ENCODE measurements at regions not wholly inside any gene's neighbourhood (a gene's known extent, or its start where the extent isn't known, plus 50 kb on each side); places are given as distances from the start of the nearest gene placed in this dataset.
"Not testable (repeated sequence)": the region's sequence is repeated elsewhere in the genome, so short reads cannot be mapped to it uniquely, and the experiment has no call there.

GRCh38 chr2:216932113-216932862 lies 72.4 kb upstream of the TNP1 start:
- TF ChIP-seq, protein P1, sequence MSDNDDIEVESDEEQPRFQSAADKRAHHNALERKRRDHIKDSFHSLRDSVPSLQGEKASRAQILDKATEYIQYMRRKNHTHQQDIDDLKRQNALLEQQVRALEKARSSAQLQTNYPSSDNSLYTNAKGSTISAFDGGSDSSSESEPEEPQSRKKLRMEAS (IDR thresholded peaks at IDR 0.05; ENCODE audit: low read depth, low read length): no peak
- TF ChIP-seq, protein P2, sequence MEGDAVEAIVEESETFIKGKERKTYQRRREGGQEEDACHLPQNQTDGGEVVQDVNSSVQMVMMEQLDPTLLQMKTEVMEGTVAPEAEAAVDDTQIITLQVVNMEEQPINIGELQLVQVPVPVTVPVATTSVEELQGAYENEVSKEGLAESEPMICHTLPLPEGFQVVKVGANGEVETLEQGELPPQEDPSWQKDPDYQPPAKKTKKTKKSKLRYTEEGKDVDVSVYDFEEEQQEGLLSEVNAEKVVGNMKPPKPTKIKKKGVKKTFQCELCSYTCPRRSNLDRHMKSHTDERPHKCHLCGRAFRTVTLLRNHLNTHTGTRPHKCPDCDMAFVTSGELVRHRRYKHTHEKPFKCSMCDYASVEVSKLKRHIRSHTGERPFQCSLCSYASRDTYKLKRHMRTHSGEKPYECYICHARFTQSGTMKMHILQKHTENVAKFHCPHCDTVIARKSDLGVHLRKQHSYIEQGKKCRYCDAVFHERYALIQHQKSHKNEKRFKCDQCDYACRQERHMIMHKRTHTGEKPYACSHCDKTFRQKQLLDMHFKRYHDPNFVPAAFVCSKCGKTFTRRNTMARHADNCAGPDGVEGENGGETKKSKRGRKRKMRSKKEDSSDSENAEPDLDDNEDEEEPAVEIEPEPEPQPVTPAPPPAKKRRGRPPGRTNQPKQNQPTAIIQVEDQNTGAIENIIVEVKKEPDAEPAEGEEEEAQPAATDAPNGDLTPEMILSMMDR (IDR thresholded peaks at IDR 0.05; ENCODE audit: low read depth, low read length): no peak
- TF ChIP-seq POLR2A (IDR thresholded peaks at IDR 0.05; ENCODE audit: extremely low read depth, insufficient read length) (no peak), MYC (IDR thresholded peaks at IDR 0.05; ENCODE audit: low read depth, low read length) (no peak)
- DNase-seq (ENCODE audit: low read depth): no peak
- no peak overlapping the region for H3K4me3 ChIP-seq (ENCODE audit: low read depth, low read length)

- no peak overlapping the region for H3K4me3 ChIP-seq (ENCODE audit: low read depth, low read length)
- no peak for DNase-seq (ENCODE audit: low read depth)
- TF ChIP-seq, protein P1 (IDR thresholded peaks at IDR 0.05; ENCODE audit: low read depth, low read length): no peak
- TF ChIP-seq MYC (IDR thresholded peaks at IDR 0.05; ENCODE audit: low read depth, low read length) (no peak), POLR2A (IDR thresholded peaks at IDR 0.05; ENCODE audit: extremely low read depth, insufficient read length) (no peak)
- TF ChIP-seq, protein P2 (IDR thresholded peaks at IDR 0.05; ENCODE audit: low read depth, low read length): no peak
These were observed 70.9 kb upstream of the TNP1 start for GRCh38 chr2:216930716-216931115.

DNA sequence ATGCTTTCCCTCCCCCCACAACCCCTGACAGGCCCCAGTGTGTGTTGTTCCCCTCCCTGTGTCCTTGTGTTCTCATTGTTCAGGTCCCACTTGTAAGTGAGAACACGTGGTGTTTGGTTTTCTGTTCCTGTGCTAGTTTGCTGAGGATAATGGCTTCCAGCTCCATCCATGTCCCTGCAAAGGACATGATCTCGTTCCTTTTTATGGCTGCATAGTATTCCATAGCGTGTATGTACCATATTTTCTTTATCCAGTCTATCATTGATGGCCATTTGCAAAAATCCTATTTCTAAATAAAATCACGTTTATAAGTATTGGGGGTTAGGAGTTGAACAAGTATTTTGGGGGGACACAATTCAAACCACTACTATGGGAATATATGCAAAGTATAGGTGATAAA lies 69.5 kb upstream of the TNP1 start:
- not testable (repeated sequence) for DNase-seq (ENCODE audit: low read depth); H3K4me3 ChIP-seq (ENCODE audit: low read depth, low read length)

- TF ChIP-seq POLR2A (IDR thresholded peaks at IDR 0.05; ENCODE audit: extremely low read depth, insufficient read length) (no peak), MYC (IDR thresholded peaks at IDR 0.05; ENCODE audit: low read depth, low read length) (no peak)
- TF ChIP-seq, protein P2 (IDR thresholded peaks at IDR 0.05; ENCODE audit: low read depth, low read length): no peak
- TF ChIP-seq, protein P1 (IDR thresholded peaks at IDR 0.05; ENCODE audit: low read depth, low read length): no peak
- DNase-seq (ENCODE audit: low read depth): no peak
These were observed 67.3 kb upstream of the TNP1 start for GRCh38 chr2:216927163-216927562.

GRCh38 chr2:216925636-216926366 lies 65.9 kb upstream of the TNP1 start:
- TF ChIP-seq MYC (IDR thresholded peaks at IDR 0.05; ENCODE audit: low read depth, low read length) (no peak), POLR2A (IDR thresholded peaks at IDR 0.05; ENCODE audit: extremely low read depth, insufficient read length) (no peak)
- TF ChIP-seq, protein P2 (IDR thresholded peaks at IDR 0.05; ENCODE audit: low read depth, low read length): no peak
- TF ChIP-seq, protein P1 (IDR thresholded peaks at IDR 0.05; ENCODE audit: low read depth, low read length): no peak
- DNase-seq (ENCODE audit: low read depth): no peak
- no peak overlapping the region for H3K4me3 ChIP-seq (ENCODE audit: low read depth, low read length)

More at GRCh38 chr2:216927163-216927562, 67.3 kb upstream of the TNP1 start:
- H3K4me3 ChIP-seq (ENCODE audit: low read depth, low read length): no peak overlapping the region

DNA sequence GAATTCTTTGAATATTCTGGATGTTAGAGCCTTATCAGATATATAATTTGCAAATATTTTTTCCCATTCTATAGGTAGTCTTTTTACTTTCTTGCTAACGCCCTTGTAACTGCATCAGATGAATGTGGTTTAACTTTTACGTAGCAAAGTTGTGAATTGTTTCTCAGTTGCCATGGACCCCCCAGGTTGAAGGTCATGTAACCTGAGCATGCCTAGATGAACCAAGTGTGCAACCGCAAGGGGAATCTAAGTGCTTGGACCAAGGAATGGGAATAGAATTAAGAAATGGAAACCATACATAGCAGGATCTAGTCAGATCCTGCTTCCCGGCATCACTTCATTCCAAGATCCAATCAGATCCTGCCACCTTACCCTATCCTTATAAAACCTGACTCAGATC lies 65.1 kb upstream of the TNP1 start:
- TF ChIP-seq, protein P1 (IDR thresholded peaks at IDR 0.05; ENCODE audit: low read depth, low read length): no peak
- TF ChIP-seq POLR2A (IDR thresholded peaks at IDR 0.05; ENCODE audit: extremely low read depth, insufficient read length): no peak
- TF ChIP-seq, protein P2 (IDR thresholded peaks at IDR 0.05; ENCODE audit: low read depth, low read length): no peak
- no peak for DNase-seq (ENCODE audit: low read depth)
- H3K4me3 ChIP-seq (ENCODE audit: low read depth, low read length): no peak overlapping the region

Data from NB4 (cell line).